GM12874 (cell line): ENCODE measurements at regions not wholly inside any gene's neighbourhood (a gene's known extent, or its start where the extent isn't known, plus 50 kb on each side); places are given as distances from the start of the nearest gene placed in this dataset.

Experiments used
- TF ChIP-seq, protein P1 (sequence below): IDR thresholded peaks from 2 replicates; pipeline ENCODE4 v1.5.1; 2011; ENCODE audit warnings: low read depth, mild to moderate bottlenecking, control low read depth, low read length, moderate library complexity; ENCODE audit not compliant: insufficient read depth

- TF ChIP-seq, protein P1, sequence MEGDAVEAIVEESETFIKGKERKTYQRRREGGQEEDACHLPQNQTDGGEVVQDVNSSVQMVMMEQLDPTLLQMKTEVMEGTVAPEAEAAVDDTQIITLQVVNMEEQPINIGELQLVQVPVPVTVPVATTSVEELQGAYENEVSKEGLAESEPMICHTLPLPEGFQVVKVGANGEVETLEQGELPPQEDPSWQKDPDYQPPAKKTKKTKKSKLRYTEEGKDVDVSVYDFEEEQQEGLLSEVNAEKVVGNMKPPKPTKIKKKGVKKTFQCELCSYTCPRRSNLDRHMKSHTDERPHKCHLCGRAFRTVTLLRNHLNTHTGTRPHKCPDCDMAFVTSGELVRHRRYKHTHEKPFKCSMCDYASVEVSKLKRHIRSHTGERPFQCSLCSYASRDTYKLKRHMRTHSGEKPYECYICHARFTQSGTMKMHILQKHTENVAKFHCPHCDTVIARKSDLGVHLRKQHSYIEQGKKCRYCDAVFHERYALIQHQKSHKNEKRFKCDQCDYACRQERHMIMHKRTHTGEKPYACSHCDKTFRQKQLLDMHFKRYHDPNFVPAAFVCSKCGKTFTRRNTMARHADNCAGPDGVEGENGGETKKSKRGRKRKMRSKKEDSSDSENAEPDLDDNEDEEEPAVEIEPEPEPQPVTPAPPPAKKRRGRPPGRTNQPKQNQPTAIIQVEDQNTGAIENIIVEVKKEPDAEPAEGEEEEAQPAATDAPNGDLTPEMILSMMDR: no peak
Measured at GRCh38 chr2:4174796-4175195, 471.4 kb downstream of the DCDC2C start.

GRCh38 chr2:4175343-4175742, 472.0 kb downstream of the DCDC2C start:
- TF ChIP-seq, protein P1: no peak

GRCh38 chr2:4180631-4181030, 477.3 kb downstream of the DCDC2C start:
- TF ChIP-seq, protein P1: no peak

- TF ChIP-seq, protein P1: no peak
Measured at GRCh38 chr2:4181062-4181461, 477.7 kb downstream of the DCDC2C start.

- TF ChIP-seq, protein P1: no peak
Measured at GRCh38 chr2:4188561-4188960, 485.2 kb downstream of the DCDC2C start.

DNA sequence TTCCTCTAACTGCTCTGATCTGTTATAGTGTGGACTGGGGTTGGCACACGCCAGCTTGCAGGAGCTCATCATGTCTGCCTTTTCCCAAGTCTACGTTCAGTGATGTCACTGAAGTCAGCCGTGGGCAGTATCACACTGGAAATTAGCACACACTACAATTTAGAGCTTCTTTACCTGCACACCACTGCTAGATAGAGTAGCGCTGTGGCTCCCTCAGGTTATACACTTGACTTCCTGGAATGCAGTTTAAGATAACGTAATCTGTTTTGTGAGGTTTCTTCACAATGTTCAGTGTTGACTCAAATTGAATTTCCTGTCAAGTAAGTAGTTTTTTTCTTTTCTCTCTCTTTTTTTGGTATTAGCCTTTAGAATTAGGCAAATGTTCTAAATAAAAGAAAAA, 487.2 kb downstream of the DCDC2C start:
- TF ChIP-seq, protein P1: no peak

GRCh38 chr2:4192119-4192518, 488.7 kb downstream of the DCDC2C start:
- TF ChIP-seq, protein P1: no peak
